Gastrocnemius medialis (tissue), 4 donors: ENCODE measurements at regions not wholly inside any gene's neighbourhood (a gene's known extent, or its start where the extent isn't known, plus 50 kb on each side); places are given as distances from the start of the nearest gene placed in this dataset.

Source experiments
- ATAC-seq, 2 donors: fragments of 150-250 bp; one replicate each; pipeline ENCODE4 v1.9.1; 2016
- DNase-seq, 2 donors: peaks; one replicate each; pipeline ENCODE4 v3.0.0-alpha.2; 2019
- H3K27ac ChIP-seq, 4 donors: fragments of 200-600 bp; sonication (generic); 1 replicate in 1 of 4; 2 replicates in 3 of 4; pipeline ENCODE4 v1.5.1; 2016 to 2018; ENCODE audit warnings: mild to moderate bottlenecking in 2 of 4, moderate library complexity in 1 of 4
- H3K27me3 ChIP-seq, 3 donors: fragments of 200-600 bp; sonication (generic) in 2 of 3; 1 replicate in 1 of 3; 2 replicates in 2 of 3; pipeline versions ENCODE4 v1.5.1 to v1.6.0; 2016 to 2019; ENCODE audit warnings: mild to moderate bottlenecking in 1 of 3, moderate library complexity in 1 of 3
- H3K36me3 ChIP-seq, 2 donors: fragments of 200-600 bp; sonication (generic) in 1 of 2; one replicate each; pipeline ENCODE4 v1.5.1; 2017 to 2018
- H3K4me1 ChIP-seq, 2 donors: fragments of 200-600 bp; sonication (generic) in 1 of 2; one replicate each; pipeline ENCODE4 v1.5.1; 2016 to 2017; ENCODE audit warnings: mild to moderate bottlenecking in 2 of 2
- H3K4me3 ChIP-seq, 4 donors: fragments of 200-600 bp; sonication (generic) in 3 of 4; 1 replicate in 1 of 4; 2 replicates in 3 of 4; pipeline ENCODE4 v1.5.1; 2016 to 2019; ENCODE audit warnings: mild to moderate bottlenecking in 2 of 4
- H3K9me3 ChIP-seq, 3 donors: fragments of 200-600 bp; sonication (generic) in 2 of 3; 1 replicate in 1 of 3; 2 replicates in 2 of 3; pipeline ENCODE4 v1.5.1; 2016 to 2019
- CTCF ChIP-seq, 5 experiments: fragments of 450-650 bp in 3 of 5; fragments of 200-600 bp in 2 of 5; sonication (generic) in 2 of 5; IDR thresholded peaks in 4 of 5; conservative IDR thresholded peaks in 1 of 5; 1 replicate in 4 of 5; 2 replicates in 1 of 5; pipeline ENCODE4 v1.5.1; 2016 to 2019; ENCODE audit warnings: antibody characterized with exemption in 5 of 5, mild to moderate bottlenecking in 3 of 5, moderate library complexity in 3 of 5
- POLR2A ChIP-seq, 2 donors: fragments of 450-650 bp; IDR thresholded peaks; one replicate each; pipeline ENCODE4 v1.6.1; 2017; ENCODE audit warnings: antibody characterized with exemption in 2 of 2, mild to moderate bottlenecking in 2 of 2, moderate library complexity in 2 of 2
- in situ Hi-C, 4 donors: fragments of 200-750 bp; cut with MboI; loops; one replicate each; pipeline versions ENCODE4 v1.15.0 to v1.8.0; 2017; ENCODE audit warnings: low sequenced_read_pairs in 4 of 4
- intact Hi-C: fragments of 100-400 bp; cut with DNase I; formaldehyde crosslinking; loops from one replicate; pipeline ENCODE4 v1.15.1; 2023; ENCODE audit warnings: low total_unique reads

DNA sequence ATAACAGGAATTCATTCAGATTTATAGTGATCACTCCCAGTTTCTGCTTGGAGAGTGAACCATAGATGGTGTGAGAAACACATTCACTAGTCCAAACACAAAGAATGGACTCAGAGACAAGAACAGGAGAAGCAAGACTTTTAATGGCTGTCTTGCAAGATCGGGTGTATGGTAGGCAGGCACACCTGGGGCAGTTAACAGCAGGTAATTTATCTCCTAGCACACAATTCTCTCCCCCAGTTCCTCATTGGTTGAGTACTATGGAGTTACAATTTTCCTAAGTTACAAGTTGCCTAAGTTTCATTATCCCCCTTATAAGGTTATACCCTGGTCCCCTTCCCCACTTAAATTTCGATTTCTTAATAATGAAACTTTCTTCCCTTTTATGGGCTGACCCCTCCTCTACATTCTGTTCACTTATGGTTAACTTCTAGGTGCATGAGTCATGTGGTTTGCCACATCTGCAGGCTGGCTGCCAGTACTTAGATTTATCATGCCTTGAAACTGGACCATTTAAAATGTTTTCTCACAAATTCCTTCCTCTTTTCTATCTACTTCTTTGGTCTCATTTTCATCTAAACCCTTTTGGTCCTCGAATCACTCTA, 623.3 kb downstream of the HINT1 start:
- TF ChIP-seq POLR2A (IDR thresholded peaks at IDR 0.05), result no peak
- TF ChIP-seq CTCF (IDR thresholded peaks at IDR 0.05 in 4 of 5, conservative IDR thresholded peaks at IDR 0.05 in 1 of 5), result no peak
- Histone ChIP-seq H3K9me3 (no peaks in the 10 kb centered on the region), H3K27ac (no peak overlapping the region), H3K4me1 (no peaks in the 10 kb centered on the region), H3K4me3 (no peak overlapping the region), H3K36me3 (no peaks in the 10 kb centered on the region), H3K27me3 (no peaks in the 10 kb centered on the region)
- intact Hi-C loops (no loop called here), in situ Hi-C loops (no loop called here)
- no peak for DNase-seq
- no peak for ATAC-seq

- TF ChIP-seq CTCF (IDR thresholded peaks at IDR 0.05 in 4 of 5, conservative IDR thresholded peaks at IDR 0.05 in 1 of 5), result no peak
- no peak for TF ChIP-seq POLR2A (IDR thresholded peaks at IDR 0.05)
- no peaks in the 10 kb centered on the region for H3K36me3 ChIP-seq
- no peaks in the 10 kb centered on the region for H3K9me3 ChIP-seq
- in situ Hi-C loops (no loop called here), intact Hi-C loops (no loop called here)
- ATAC-seq, result no peak
- no peak overlapping the region for H3K4me3 ChIP-seq
- no peaks in the 10 kb centered on the region for H3K4me1 ChIP-seq
- no peak for DNase-seq
- no peaks in the 10 kb centered on the region for H3K27me3 ChIP-seq
- H3K27ac ChIP-seq, result no peak overlapping the region
Observed at GRCh38 chr5:130536691-130537090, 628.4 kb downstream of the HINT1 start.

DNA sequence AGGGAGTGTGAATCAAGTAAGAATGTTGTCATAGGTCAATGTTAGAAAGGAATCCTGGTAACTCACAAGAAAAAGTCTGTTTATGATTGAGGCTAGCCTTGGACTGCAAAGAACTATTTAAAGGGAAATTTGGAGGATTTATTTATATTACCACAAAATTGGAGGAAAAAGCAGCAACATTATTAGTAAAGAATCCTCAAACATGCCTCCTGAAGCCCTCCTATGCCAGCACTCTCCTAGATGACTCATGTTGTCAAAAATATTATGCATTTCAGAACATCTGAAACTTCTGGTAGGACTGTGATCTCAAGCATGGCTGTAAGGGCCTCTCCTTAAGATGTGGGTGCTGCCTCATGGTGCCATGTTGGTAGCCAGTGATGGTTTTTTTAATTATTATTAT, 628.5 kb downstream of the CHSY3 start:
- Histone ChIP-seq H3K4me1 (no peaks in the 10 kb centered on the region), H3K27me3 (no peaks in the 10 kb centered on the region), H3K36me3 (no peaks in the 10 kb centered on the region), H3K27ac (no peak overlapping the region), H3K4me3 (no peak overlapping the region), H3K9me3 (no peaks in the 10 kb centered on the region)
- in situ Hi-C loops, result no loop called here
- no peak for DNase-seq
- TF ChIP-seq CTCF (IDR thresholded peaks at IDR 0.05 in 4 of 5, conservative IDR thresholded peaks at IDR 0.05 in 1 of 5), result no peak
- TF ChIP-seq POLR2A (IDR thresholded peaks at IDR 0.05), result no peak
- intact Hi-C loops, result no loop called here
- ATAC-seq, result no peak

DNA sequence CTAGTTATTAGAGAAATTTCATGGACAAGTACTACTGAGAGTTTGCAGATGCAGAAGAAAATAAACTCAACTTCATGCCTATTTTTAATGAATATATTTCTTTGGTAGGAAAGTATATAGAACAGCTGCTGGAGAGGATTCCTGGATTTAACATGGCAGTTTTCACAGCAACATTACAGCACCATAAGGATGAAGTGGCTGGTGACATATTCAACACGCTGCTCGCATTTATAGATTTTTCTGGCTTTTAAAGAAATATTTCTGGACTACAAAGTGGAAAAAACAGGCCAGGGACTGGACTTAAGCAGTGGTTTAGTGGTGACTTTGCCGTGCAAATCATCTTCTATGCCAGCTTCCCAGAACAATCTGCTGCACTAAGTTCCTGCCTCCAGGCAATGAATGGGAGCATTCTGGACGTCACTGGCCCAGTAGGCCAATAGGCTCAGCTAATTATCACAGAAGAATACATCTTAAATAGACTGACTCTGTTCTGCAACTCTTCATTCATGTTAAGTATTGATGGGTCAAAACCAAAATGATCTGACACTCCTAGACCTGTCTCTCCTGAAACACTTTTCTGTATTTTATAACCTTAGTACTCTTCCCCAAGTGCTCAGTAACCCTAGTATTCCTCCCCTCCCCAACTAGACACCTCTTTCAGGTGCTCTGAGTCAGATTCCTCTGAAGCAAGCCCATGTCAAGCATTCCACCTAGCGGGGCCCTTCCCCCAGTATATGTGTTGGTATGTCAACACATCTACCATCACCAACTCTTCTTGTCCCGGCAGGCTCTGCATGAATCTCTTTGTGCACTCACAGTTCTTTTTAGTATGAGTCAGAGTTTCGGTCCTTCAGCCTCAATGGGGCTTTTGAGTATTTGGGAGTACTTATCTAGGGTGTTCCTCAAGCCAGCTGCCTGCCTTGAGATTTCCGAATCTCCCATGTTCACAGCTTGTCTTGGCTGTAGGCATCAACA, 625.5 kb downstream of the CHSY3 start:
- in situ Hi-C loops, result no loop called here
- intact Hi-C loops, result no loop called here
- no peak for TF ChIP-seq CTCF (IDR thresholded peaks at IDR 0.05 in 4 of 5, conservative IDR thresholded peaks at IDR 0.05 in 1 of 5)
- TF ChIP-seq POLR2A (IDR thresholded peaks at IDR 0.05), result no peak
- Histone ChIP-seq H3K4me3 (no peak overlapping the region), H3K9me3 (no peaks in the 10 kb centered on the region), H3K27ac (no peak overlapping the region), H3K4me1 (no peaks in the 10 kb centered on the region), H3K36me3 (no peaks in the 10 kb centered on the region), H3K27me3 (no peaks in the 10 kb centered on the region)
- DNase-seq (no peak), ATAC-seq (no peak)
